ENCODE measurements at regions not wholly inside any gene's neighbourhood (a gene's known extent, or its start where the extent isn't known, plus 50 kb on each side); places are given as distances from the start of the nearest gene placed in this dataset.

- no peak for TF ChIP-seq POLR2AphosphoS5 (IDR thresholded peaks at IDR 0.05; ENCODE audit: borderline replicate concordance, low read depth, low read length)
- no peak for TF ChIP-seq EZH2 (IDR thresholded peaks at IDR 0.05)
Observed at GRCh38 chr10:78401624-78402367, 368.1 kb downstream of the RPS24 start.

Measured in SK-N-MC (cell line).